Keratinocyte (primary cell): ENCODE measurements at regions not wholly inside any gene's neighbourhood (a gene's known extent, or its start where the extent isn't known, plus 50 kb on each side); places are given as distances from the start of the nearest gene placed in this dataset.
A peak's percentile ranks its signal among the peaks of the same experiment; 100 is the strongest.

ENCODE experiments used
- CTCF ChIP-seq, 3 experiments: IDR thresholded peaks in 1 of 3; conservative IDR thresholded peaks in 1 of 3; optimal IDR thresholded peaks in 1 of 3; 2 replicates in 2 of 3; 3 replicates in 1 of 3; pipeline versions ENCODE3 to v1.5.1; 2011; ENCODE audit warnings: low read length in 3 of 3, mild to moderate bottlenecking in 3 of 3, moderate library complexity in 2 of 3, control low read depth in 1 of 3, inconsistent platforms in 1 of 3; ENCODE audit not compliant: insufficient read depth in 2 of 3; ENCODE audit errors: extremely low read depth in 1 of 3
- EZH2 ChIP-seq: IDR thresholded peaks from one replicate; pipeline ENCODE4 v1.6.1; 2012; ENCODE audit warnings: inconsistent platforms, mild to moderate bottlenecking, low read length, moderate library complexity

DNA sequence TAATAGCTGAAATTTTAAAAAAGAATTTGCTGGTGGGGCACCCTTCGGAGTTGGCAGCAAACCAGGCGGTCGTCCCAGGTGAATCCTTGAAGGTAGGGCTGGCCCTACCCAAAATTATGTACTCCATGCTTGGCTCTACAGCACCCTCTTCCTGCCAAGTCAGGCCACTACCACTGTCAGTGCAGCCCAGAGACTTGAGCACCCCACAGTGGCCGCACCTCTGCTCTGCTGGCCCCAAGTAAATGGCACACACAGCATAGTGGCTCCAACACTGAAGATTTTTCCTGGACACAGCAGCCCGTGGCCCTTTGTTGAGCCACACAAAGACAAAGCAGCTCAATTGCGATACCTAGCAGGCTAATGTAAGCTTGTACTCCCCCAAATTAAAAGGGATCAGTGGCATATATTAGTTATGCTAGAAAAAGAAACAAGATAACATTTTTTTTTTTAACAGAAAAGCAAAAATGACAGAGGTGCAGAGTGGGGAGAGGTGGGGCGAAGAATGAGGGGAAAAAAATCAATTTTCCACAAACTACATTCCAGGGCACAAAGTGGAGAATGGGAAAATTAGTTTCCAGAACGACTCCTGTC, 250.5 kb downstream of the UACA start:
- TF ChIP-seq CTCF (optimal IDR thresholded peaks at IDR 0.05 in 1 of 3, IDR thresholded peaks at IDR 0.05 in 1 of 3, conservative IDR thresholded peaks at IDR 0.05 in 1 of 3; ENCODE audit: extremely low read depth in 1 of 3, insufficient read depth in 2 of 3, low read length in 3 of 3) (peak; percentile 96 to 99 (median 98)), EZH2 (no peak)
